ENCODE measurements at regions not wholly inside any gene's neighbourhood (a gene's known extent, or its start where the extent isn't known, plus 50 kb on each side); places are given as distances from the start of the nearest gene placed in this dataset.

- Histone ChIP-seq H3K4me2 (ENCODE audit: insufficient read depth, low read length) (no peak overlapping the region), H3K9me3 (ENCODE audit: insufficient read depth, low read length, severe bottlenecking) (no peaks in the 10 kb centered on the region), H3K4me3 (ENCODE audit: low read depth in 1 of 2, low read length in 2 of 2) (no peak overlapping the region), H4K20me1 (ENCODE audit: insufficient read depth, low read length) (no peaks in the 10 kb centered on the region; the same call in 1 of the 2 replicates), H3K9ac (ENCODE audit: low read depth, low read length) (no peak overlapping the region), H3K27ac (ENCODE audit: low read length) (no peak overlapping the region), H3K27me3 (ENCODE audit: insufficient read depth, low read length, poor library complexity) (no peaks in the 10 kb centered on the region), H3K4me1 (ENCODE audit: insufficient read depth, low read length) (no peaks in the 10 kb centered on the region), H3K36me3 (ENCODE audit: insufficient read depth, low read length) (no peaks in the 10 kb centered on the region), H2AFZ (ENCODE audit: low read depth, low read length) (no peak overlapping the region), H3K79me2 (ENCODE audit: insufficient read depth, low read length) (no peaks in the 10 kb centered on the region)
- no peak for ATAC-seq (ENCODE audit: insufficient read depth, low read depth)
- DNase-seq: no peak
- TF ChIP-seq EZH2 (IDR thresholded peaks at IDR 0.05; ENCODE audit: borderline replicate concordance, low read depth, low read length, severe bottlenecking) (no peak), CTCF (IDR thresholded peaks at IDR 0.05; ENCODE audit: borderline replicate concordance, extremely low read depth, low read length, poor library complexity, severe bottlenecking) (no peak)
Observed at GRCh38 chr7:12987238-12987637, 299.8 kb downstream of the ARL4A start.

GRCh38 chr7:12990440-12990839 lies 303.0 kb downstream of the ARL4A start:
- H3K36me3 ChIP-seq (ENCODE audit: insufficient read depth, low read length): no peaks in the 10 kb centered on the region
- no peak overlapping the region for H3K4me2 ChIP-seq (ENCODE audit: insufficient read depth, low read length)
- ATAC-seq (ENCODE audit: insufficient read depth, low read depth) (no peak), DNase-seq (no peak)
- no peaks in the 10 kb centered on the region for H3K4me1 ChIP-seq (ENCODE audit: insufficient read depth, low read length)
- no peak overlapping the region for H3K27ac ChIP-seq (ENCODE audit: low read length)
- H3K9me3 ChIP-seq (ENCODE audit: insufficient read depth, low read length, severe bottlenecking): no peaks in the 10 kb centered on the region
- no peaks in the 10 kb centered on the region for H3K27me3 ChIP-seq (ENCODE audit: insufficient read depth, low read length, poor library complexity)
- no peak overlapping the region for H3K9ac ChIP-seq (ENCODE audit: low read depth, low read length)
- no peak overlapping the region for H2AFZ ChIP-seq (ENCODE audit: low read depth, low read length)
- no peaks in the 10 kb centered on the region for H4K20me1 ChIP-seq (ENCODE audit: insufficient read depth, low read length)
- H3K4me3 ChIP-seq (ENCODE audit: low read depth in 1 of 2, low read length in 2 of 2): no peak overlapping the region
- TF ChIP-seq CTCF (IDR thresholded peaks at IDR 0.05; ENCODE audit: borderline replicate concordance, extremely low read depth, low read length, poor library complexity, severe bottlenecking) (no peak), EZH2 (IDR thresholded peaks at IDR 0.05; ENCODE audit: borderline replicate concordance, low read depth, low read length, severe bottlenecking) (no peak)
- no peaks in the 10 kb centered on the region for H3K79me2 ChIP-seq (ENCODE audit: insufficient read depth, low read length)

DNA sequence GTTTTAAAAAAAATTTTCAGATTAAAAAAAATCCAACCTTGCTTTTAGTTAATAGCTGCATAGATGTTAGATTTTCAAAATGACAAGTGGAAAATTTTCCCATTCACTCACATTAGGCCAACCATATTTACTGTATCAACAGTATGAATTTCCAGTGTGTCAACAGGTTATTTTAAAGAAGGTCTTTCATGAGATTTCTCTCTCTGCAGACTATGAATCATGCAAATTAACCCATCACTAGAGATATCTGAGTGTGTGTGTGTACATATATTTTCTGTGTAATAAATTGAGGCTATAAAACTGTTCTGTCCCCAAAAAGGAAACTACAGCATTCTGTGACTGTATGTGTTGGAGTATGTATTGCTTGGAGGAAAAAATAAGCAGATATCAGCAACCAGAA lies 305.6 kb downstream of the ARL4A start:
- H3K4me1 ChIP-seq (ENCODE audit: insufficient read depth, low read length): no peaks in the 10 kb centered on the region
- H3K9ac ChIP-seq (ENCODE audit: low read depth, low read length): no peak overlapping the region
- DNase-seq (no peak), ATAC-seq (ENCODE audit: insufficient read depth, low read depth) (no peak)
- no peaks in the 10 kb centered on the region for H3K79me2 ChIP-seq (ENCODE audit: insufficient read depth, low read length)
- no peaks in the 10 kb centered on the region for H3K9me3 ChIP-seq (ENCODE audit: insufficient read depth, low read length, severe bottlenecking)
- H3K36me3 ChIP-seq (ENCODE audit: insufficient read depth, low read length): no peaks in the 10 kb centered on the region
- no peak for TF ChIP-seq EZH2 (IDR thresholded peaks at IDR 0.05; ENCODE audit: borderline replicate concordance, low read depth, low read length, severe bottlenecking)
- no peak for TF ChIP-seq CTCF (IDR thresholded peaks at IDR 0.05; ENCODE audit: borderline replicate concordance, extremely low read depth, low read length, poor library complexity, severe bottlenecking)
- H3K4me2 ChIP-seq (ENCODE audit: insufficient read depth, low read length): no peak overlapping the region
- H3K27ac ChIP-seq (ENCODE audit: low read length): no peak overlapping the region
- no peak overlapping the region for H2AFZ ChIP-seq (ENCODE audit: low read depth, low read length)
- no peak overlapping the region for H3K4me3 ChIP-seq (ENCODE audit: low read depth in 1 of 2, low read length in 2 of 2)
- no peaks in the 10 kb centered on the region for H3K27me3 ChIP-seq (ENCODE audit: insufficient read depth, low read length, poor library complexity)
- H4K20me1 ChIP-seq (ENCODE audit: insufficient read depth, low read length): no peaks in the 10 kb centered on the region

- Histone ChIP-seq H3K27ac (ENCODE audit: low read length) (no peak overlapping the region), H3K79me2 (ENCODE audit: insufficient read depth, low read length) (no peaks in the 10 kb centered on the region), H3K4me1 (ENCODE audit: insufficient read depth, low read length) (no peaks in the 10 kb centered on the region), H4K20me1 (ENCODE audit: insufficient read depth, low read length) (no peaks in the 10 kb centered on the region), H3K9ac (ENCODE audit: low read depth, low read length) (no peak overlapping the region), H3K27me3 (ENCODE audit: insufficient read depth, low read length, poor library complexity) (no peaks in the 10 kb centered on the region), H3K4me3 (ENCODE audit: low read depth in 1 of 2, low read length in 2 of 2) (no peak overlapping the region), H3K4me2 (ENCODE audit: insufficient read depth, low read length) (no peak overlapping the region), H3K36me3 (ENCODE audit: insufficient read depth, low read length) (no peaks in the 10 kb centered on the region), H2AFZ (ENCODE audit: low read depth, low read length) (no peak overlapping the region), H3K9me3 (ENCODE audit: insufficient read depth, low read length, severe bottlenecking) (no peaks in the 10 kb centered on the region)
- ATAC-seq (ENCODE audit: insufficient read depth, low read depth) (no peak), DNase-seq (no peak)
- TF ChIP-seq EZH2 (IDR thresholded peaks at IDR 0.05; ENCODE audit: borderline replicate concordance, low read depth, low read length, severe bottlenecking) (no peak), CTCF (IDR thresholded peaks at IDR 0.05; ENCODE audit: borderline replicate concordance, extremely low read depth, low read length, poor library complexity, severe bottlenecking) (no peak)
Observed at GRCh38 chr7:12995912-12996469, 308.6 kb downstream of the ARL4A start.

Measured in DND-41 (cell line).